Suprapubic skin (tissue), 4 donors: ENCODE measurements at regions not wholly inside any gene's neighbourhood (a gene's known extent, or its start where the extent isn't known, plus 50 kb on each side); places are given as distances from the start of the nearest gene placed in this dataset.

Source experiments
- EP300 ChIP-seq: sonication (generic); formaldehyde crosslinking; IDR thresholded peaks from one replicate; pipeline ENCODE4 v1.6.1; 2017; ENCODE audit warnings: antibody characterized with exemption
- POLR2A ChIP-seq, 2 donors: fragments of 450-650 bp; IDR thresholded peaks; one replicate each; pipeline ENCODE4 v1.6.1; 2017; ENCODE audit warnings: antibody characterized with exemption in 2 of 2, mild to moderate bottlenecking in 2 of 2, moderate library complexity in 2 of 2
- POLR2AphosphoS5 ChIP-seq, 3 donors: sonication (generic); formaldehyde crosslinking; IDR thresholded peaks; one replicate each; pipeline ENCODE4 v1.6.1; 2017; ENCODE audit warnings: antibody characterized with exemption in 3 of 3
- TF ChIP-seq, protein P1 (sequence below), 2 donors: fragments of 200-600 bp in 1 of 2; fragments of 450-650 bp in 1 of 2; sonication (generic) in 1 of 2; IDR thresholded peaks; one replicate each; pipeline ENCODE4 v1.5.1; 2016 to 2019; ENCODE audit warnings: antibody characterized with exemption in 2 of 2, mild to moderate bottlenecking in 1 of 2, moderate library complexity in 1 of 2

DNA sequence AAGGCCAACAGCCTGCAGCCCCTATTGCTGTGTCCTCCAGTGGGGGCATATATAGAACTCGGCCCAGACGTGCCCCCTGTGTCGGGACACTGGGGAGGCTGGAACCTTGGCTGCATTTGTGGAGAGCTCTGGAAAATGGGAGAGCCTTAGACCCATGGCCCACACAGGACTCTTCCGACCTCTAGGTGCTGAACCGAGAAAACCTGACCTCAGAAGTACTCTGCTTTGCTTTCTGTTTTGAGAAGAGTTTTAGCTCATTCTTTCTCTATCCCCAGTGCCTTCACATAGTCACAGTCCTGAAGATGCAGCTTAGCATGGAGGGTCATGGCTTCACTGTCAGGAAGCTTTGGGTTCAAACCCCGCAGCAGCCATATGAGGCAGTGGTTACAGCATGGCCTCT is 271.8 kb upstream of the B3GAT1 start:
- TF ChIP-seq, protein P1, sequence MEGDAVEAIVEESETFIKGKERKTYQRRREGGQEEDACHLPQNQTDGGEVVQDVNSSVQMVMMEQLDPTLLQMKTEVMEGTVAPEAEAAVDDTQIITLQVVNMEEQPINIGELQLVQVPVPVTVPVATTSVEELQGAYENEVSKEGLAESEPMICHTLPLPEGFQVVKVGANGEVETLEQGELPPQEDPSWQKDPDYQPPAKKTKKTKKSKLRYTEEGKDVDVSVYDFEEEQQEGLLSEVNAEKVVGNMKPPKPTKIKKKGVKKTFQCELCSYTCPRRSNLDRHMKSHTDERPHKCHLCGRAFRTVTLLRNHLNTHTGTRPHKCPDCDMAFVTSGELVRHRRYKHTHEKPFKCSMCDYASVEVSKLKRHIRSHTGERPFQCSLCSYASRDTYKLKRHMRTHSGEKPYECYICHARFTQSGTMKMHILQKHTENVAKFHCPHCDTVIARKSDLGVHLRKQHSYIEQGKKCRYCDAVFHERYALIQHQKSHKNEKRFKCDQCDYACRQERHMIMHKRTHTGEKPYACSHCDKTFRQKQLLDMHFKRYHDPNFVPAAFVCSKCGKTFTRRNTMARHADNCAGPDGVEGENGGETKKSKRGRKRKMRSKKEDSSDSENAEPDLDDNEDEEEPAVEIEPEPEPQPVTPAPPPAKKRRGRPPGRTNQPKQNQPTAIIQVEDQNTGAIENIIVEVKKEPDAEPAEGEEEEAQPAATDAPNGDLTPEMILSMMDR (IDR thresholded peaks at IDR 0.05): no peak
- TF ChIP-seq EP300: no peak
- TF ChIP-seq POLR2A (IDR thresholded peaks at IDR 0.05): no peak
- no peak for TF ChIP-seq POLR2AphosphoS5 (IDR thresholded peaks at IDR 0.05)
